H1 (cell line): ENCODE measurements at regions not wholly inside any gene's neighbourhood (a gene's known extent, or its start where the extent isn't known, plus 50 kb on each side); places are given as distances from the start of the nearest gene placed in this dataset.

ENCODE experiments used
- CTCF ChIA-PET: fragments of 300-600 bp; sonication (Branson Sonifier 250); formaldehyde crosslinking; loops from one replicate; lab custom pipeline; 2021; ENCODE audit not compliant: partially characterized antibody; lab: Charles Lee
- POLR2A ChIA-PET: fragments of 300-600 bp; sonication (Branson Sonifier 250); formaldehyde crosslinking; loops from one replicate; lab custom pipeline; 2021; ENCODE audit warnings: inconsistent platforms; ENCODE audit not compliant: partially characterized antibody; lab: Charles Lee
- DNase-seq, 2 experiments: peaks; one replicate each; pipeline versions ENCODE4 v3.0.0 to v3.0.0-alpha.2; 2010 to 2022; ENCODE audit warnings: low spot score in 2 of 2, low read depth in 1 of 2, mixed read lengths in 1 of 2
- FAIRE-seq: peaks from 2 replicates; lab custom pipeline; 2011; peaks lifted over from hg19 to GRCh38; lab: Jason Lieb, UNC
- H2AFZ ChIP-seq: 2 replicates; pipeline ENCODE4 v1.8.1; 2012; ENCODE audit warnings: low read length, inconsistent platforms
- H2AK5ac ChIP-seq: 2 replicates; pipeline ENCODE4 v1.6.1; 2013; ENCODE audit warnings: low read depth, low read length
- H2BK120ac ChIP-seq: replicated peaks from 2 replicates; pipeline ENCODE3; 2013; ENCODE audit warnings: low read depth, low read length, inconsistent platforms
- H2BK12ac ChIP-seq: 2 replicates; pipeline ENCODE4 v1.6.1; 2013; ENCODE audit warnings: low read depth, low read length
- H2BK15ac ChIP-seq: 2 replicates; pipeline ENCODE4 v1.6.1; 2013; ENCODE audit warnings: low read length
- H2BK20ac ChIP-seq: 2 replicates; pipeline ENCODE4 v1.6.1; 2013; ENCODE audit warnings: low read length
- H2BK5ac ChIP-seq: 2 replicates; pipeline ENCODE4 v1.6.1; 2013; ENCODE audit warnings: low read depth, low read length
- H3K14ac ChIP-seq: 2 replicates; pipeline ENCODE4 v1.6.1; 2013; ENCODE audit warnings: inconsistent platforms; ENCODE audit not compliant: insufficient read length
- H3K18ac ChIP-seq: 2 replicates; pipeline ENCODE4 v1.6.1; 2013; ENCODE audit warnings: low read length; ENCODE audit errors: extremely low read depth
- H3K23ac ChIP-seq: 2 replicates; pipeline ENCODE4 v1.6.1; 2013; ENCODE audit warnings: inconsistent platforms; ENCODE audit not compliant: insufficient read length
- H3K23me2 ChIP-seq: 2 replicates; pipeline ENCODE4 v1.6.1; 2013; ENCODE audit warnings: low read depth, low read length
- H3K27ac ChIP-seq: 2 replicates; pipeline ENCODE4 v1.6.1; 2011; ENCODE audit warnings: low read depth, low read length, inconsistent platforms
- H3K27me3 ChIP-seq, 4 experiments: replicated peaks in 1 of 4; 1 replicate in 1 of 4; 2 replicates in 3 of 4; pipeline versions ENCODE4 v1.6.1 to v1.8.1; 2011 to 2013; ENCODE audit warnings: low read length in 3 of 4, mild to moderate bottlenecking in 3 of 4, inconsistent platforms in 2 of 4, mixed read lengths in 2 of 4, moderate library complexity in 1 of 4; ENCODE audit not compliant: control insufficient read depth in 3 of 4, insufficient read depth in 3 of 4; ENCODE audit errors: extremely low read depth in 1 of 4
- H3K36me3 ChIP-seq, 4 experiments: 2 replicates each; pipeline versions ENCODE4 v1.6.1 to v1.8.1; 2011 to 2013; ENCODE audit warnings: mild to moderate bottlenecking in 4 of 4, low read length in 3 of 4, moderate library complexity in 2 of 4, control low read depth in 1 of 4, inconsistent platforms in 1 of 4; ENCODE audit not compliant: insufficient read depth in 4 of 4, control insufficient read depth in 2 of 4
- H3K4ac ChIP-seq: replicated peaks from 2 replicates; pipeline ENCODE3; 2013; ENCODE audit warnings: low read length, low read depth, mixed read lengths, inconsistent platforms; ENCODE audit not compliant: insufficient read length
- H3K4me1 ChIP-seq, 4 experiments: replicated peaks in 1 of 4; 1 replicate in 1 of 4; 2 replicates in 3 of 4; pipeline versions ENCODE4 v1.6.1 to v1.8.1; 2011 to 2013; ENCODE audit warnings: low read length in 3 of 4, inconsistent platforms in 2 of 4, mixed read lengths in 1 of 4; ENCODE audit not compliant: insufficient read depth in 4 of 4, control insufficient read depth in 3 of 4
- H3K4me2 ChIP-seq, 2 experiments: 2 replicates each; pipeline versions ENCODE4 v1.6.1 to v1.8.1; 2011 to 2013; ENCODE audit warnings: low read depth in 2 of 2, low read length in 2 of 2, control low read depth in 1 of 2, inconsistent platforms in 1 of 2, mild to moderate bottlenecking in 1 of 2; ENCODE audit not compliant: insufficient read depth in 1 of 2
- H3K4me3 ChIP-seq, 4 experiments: fragments of 200-600, 300-600 bp in 1 of 4; sonication (generic), shearing (Covaris generic), sonication (Bioruptor Twin) in 1 of 4; 2 replicates each; pipeline versions ENCODE4 v1.5.1 to v1.8.1; 2011 to 2016; ENCODE audit warnings: low read length in 4 of 4, low read depth in 3 of 4, control low read depth in 2 of 4, inconsistent platforms in 2 of 4, mild to moderate bottlenecking in 2 of 4, mixed read lengths in 1 of 4, moderate library complexity in 1 of 4; ENCODE audit not compliant: insufficient read depth in 2 of 4; ENCODE audit errors: extremely low read depth in 1 of 4
- H3K56ac ChIP-seq: replicated peaks from 2 replicates; pipeline ENCODE3; 2013; ENCODE audit warnings: low read depth, mild to moderate bottlenecking, mixed read lengths, low read length, inconsistent platforms; ENCODE audit not compliant: insufficient read length
- H3K79me1 ChIP-seq: 2 replicates; pipeline ENCODE4 v1.6.1; 2013; ENCODE audit warnings: low read depth, low read length, control low read depth
- H3K79me2 ChIP-seq, 2 experiments: 2 replicates each; pipeline versions ENCODE4 v1.6.1 to v1.8.1; 2012 to 2013; ENCODE audit warnings: low read length in 2 of 2, mild to moderate bottlenecking in 2 of 2, inconsistent platforms in 1 of 2; ENCODE audit not compliant: insufficient read depth in 2 of 2, control insufficient read depth in 1 of 2
- H3K9ac ChIP-seq, 4 experiments: replicated peaks in 1 of 4; 1 replicate in 1 of 4; 2 replicates in 3 of 4; pipeline versions ENCODE4 v1.6.1 to v1.8.1; 2011 to 2013; ENCODE audit warnings: low read depth in 3 of 4, low read length in 3 of 4, control low read depth in 2 of 4, mild to moderate bottlenecking in 2 of 4, moderate library complexity in 2 of 4, inconsistent platforms in 1 of 4; ENCODE audit errors: extremely low read depth in 1 of 4
- H3K9me3 ChIP-seq, 2 experiments: 2 replicates each; pipeline versions ENCODE4 v1.6.1 to v1.8.1; 2012 to 2013; ENCODE audit warnings: mild to moderate bottlenecking in 2 of 2, moderate library complexity in 2 of 2, control low read depth in 1 of 2, inconsistent platforms in 1 of 2, low read depth in 1 of 2, low read length in 1 of 2, mixed read lengths in 1 of 2; ENCODE audit not compliant: insufficient read depth in 2 of 2
- H4K20me1 ChIP-seq, 2 experiments: replicated peaks in 1 of 2; 2 replicates each; pipeline versions ENCODE3 to v1.8.1; 2011 to 2013; ENCODE audit warnings: inconsistent platforms in 2 of 2, low read length in 2 of 2, mild to moderate bottlenecking in 1 of 2; ENCODE audit not compliant: insufficient read depth in 2 of 2, control insufficient read depth in 1 of 2
- H4K5ac ChIP-seq: 2 replicates; pipeline ENCODE4 v1.6.1; 2013; ENCODE audit warnings: low read length, low read depth, mixed read lengths, inconsistent platforms; ENCODE audit not compliant: insufficient read length
- H4K8ac ChIP-seq: 2 replicates; pipeline ENCODE4 v1.8.0; 2013; ENCODE audit warnings: mild to moderate bottlenecking, moderate library complexity, low read length, inconsistent platforms; ENCODE audit not compliant: insufficient read depth; ENCODE audit errors: extremely low read depth
- H4K91ac ChIP-seq: replicated peaks from 2 replicates; pipeline ENCODE3; 2013; ENCODE audit warnings: low read length, mixed read lengths, inconsistent platforms; ENCODE audit not compliant: insufficient read length
- ATF3 ChIP-seq: IDR thresholded peaks from 2 replicates; pipeline ENCODE4 v1.6.1; 2011; ENCODE audit warnings: low read depth, mild to moderate bottlenecking, low read length; ENCODE audit not compliant: insufficient read depth
- EP300 ChIP-seq, 2 experiments: IDR thresholded peaks; 1 replicate in 1 of 2; 2 replicates in 1 of 2; pipeline ENCODE4 v1.6.1; 2011 to 2012; ENCODE audit warnings: low read depth in 2 of 2, low read length in 2 of 2, mild to moderate bottlenecking in 2 of 2, borderline replicate concordance in 1 of 2, inconsistent platforms in 1 of 2, moderate library complexity in 1 of 2
- NRF1 ChIP-seq: IDR thresholded peaks from 2 replicates; pipeline ENCODE4 v1.6.1; 2011; ENCODE audit warnings: mild to moderate bottlenecking, low read depth, low read length, improper control_type of control experiment
- RAD21 ChIP-seq, 2 experiments: IDR thresholded peaks in 1 of 2; conservative IDR thresholded peaks in 1 of 2; 2 replicates each; pipeline ENCODE4 v1.6.1; 2011; ENCODE audit warnings: low read depth in 2 of 2, low read length in 2 of 2, improper control_type of control experiment in 1 of 2, inconsistent platforms in 1 of 2, mild to moderate bottlenecking in 1 of 2, moderate library complexity in 1 of 2
- RBBP5 ChIP-seq: IDR thresholded peaks from 2 replicates; pipeline ENCODE4 v1.7.1; 2012; ENCODE audit warnings: low read depth, mild to moderate bottlenecking, inconsistent platforms, low read length, moderate library complexity, borderline replicate concordance
- SIX5 ChIP-seq: IDR thresholded peaks from 2 replicates; pipeline ENCODE4 v1.6.1; 2011; ENCODE audit warnings: mild to moderate bottlenecking, low read depth, low read length
- SP4 ChIP-seq: IDR thresholded peaks from 2 replicates; pipeline ENCODE4 v1.6.1; 2012; ENCODE audit warnings: low read length, inconsistent platforms
- WGBS, 2 experiments: shearing (Covaris generic) in 1 of 2; methylation state at CpG; one replicate each; pipeline versions ENCODE4 v1.1.6 to v1.1.7; 2013 to 2015; ENCODE audit warnings: low lambda C conversion rate in 2 of 2, mixed read lengths in 2 of 2, inconsistent platforms in 1 of 2, low coverage in 1 of 2, missing lambda C conversion rate in 1 of 2; ENCODE audit not compliant: insufficient replicate concordance in 2 of 2, insufficient coverage in 1 of 2, insufficient read length in 1 of 2; ENCODE audit errors: extremely low coverage in 1 of 2, missing lambda C conversion rate in 1 of 2; 5-methylcytosine and 5-hydroxymethylcytosine counted together
- TF ChIP-seq, protein P1 (sequence below): IDR thresholded peaks from 2 replicates; pipeline ENCODE4 v1.6.1; 2012; ENCODE audit warnings: inconsistent platforms
- TF ChIP-seq, protein P2 (sequence below), 3 experiments: IDR thresholded peaks; 1 replicate in 2 of 3; 2 replicates in 1 of 3; pipeline versions ENCODE4 v1.5.1 to v1.6.1; 2011; ENCODE audit warnings: low read length in 3 of 3, mild to moderate bottlenecking in 3 of 3, inconsistent platforms in 2 of 3, low read depth in 1 of 3, moderate library complexity in 1 of 3; ENCODE audit not compliant: insufficient read depth in 1 of 3; ENCODE audit errors: control extremely low read depth in 1 of 3

GRCh38 chr7:138346975-138347374, 113.1 kb upstream of the TRIM24 start:
- POLR2A ChIA-PET: no interaction called here

More at GRCh38 chr7:138346975-138347374, 113.1 kb upstream of the TRIM24 start:
- Histone ChIP-seq H4K5ac (no peak overlapping the region), H3K23ac (no peak overlapping the region), H3K36me3 (peaks cover 0 to 5% (median 2%) of the 10 kb centered on the region in 4 experiments; a peak in 3 of 8 replicates), H2AK5ac (no peak overlapping the region), H2BK12ac (no peak overlapping the region), H3K4ac (no peak overlapping the region), H3K18ac (no peak overlapping the region), H2BK15ac (no peak overlapping the region), H4K8ac (no peak overlapping the region), H3K23me2 (no peaks in the 10 kb centered on the region; the same call in 1 of the 2 replicates), H2BK5ac (no peak overlapping the region), H3K4me2 (no peak overlapping the region), H3K9me3 (peaks cover 40 to 43% of the 10 kb centered on the region in 2 experiments), H2BK120ac (no peak overlapping the region), H2AFZ (no peak overlapping the region), H3K4me1 (no peaks in the 10 kb centered on the region), H3K27me3 (no peaks in the 10 kb centered on the region), H3K9ac (no peak overlapping the region), H2BK20ac (no peak overlapping the region), H3K79me1 (no peaks in the 10 kb centered on the region), H3K56ac (no peak overlapping the region), H4K91ac (no peak overlapping the region), H3K14ac (no peak overlapping the region), H4K20me1 (no peaks in the 10 kb centered on the region), H3K4me3 (no peak overlapping the region), H3K27ac (no peak overlapping the region), H3K79me2 (no peaks in the 10 kb centered on the region)
- FAIRE-seq: no peak
- no peak for TF ChIP-seq EP300 (IDR thresholded peaks at IDR 0.05; ENCODE audit: borderline replicate concordance in 1 of 2, low read depth in 2 of 2, low read length in 2 of 2)
- no peak for TF ChIP-seq ATF3
- TF ChIP-seq NRF1: no peak
- TF ChIP-seq RBBP5: no peak
- no peak for TF ChIP-seq SIX5
- TF ChIP-seq, protein P1, sequence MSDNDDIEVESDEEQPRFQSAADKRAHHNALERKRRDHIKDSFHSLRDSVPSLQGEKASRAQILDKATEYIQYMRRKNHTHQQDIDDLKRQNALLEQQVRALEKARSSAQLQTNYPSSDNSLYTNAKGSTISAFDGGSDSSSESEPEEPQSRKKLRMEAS: no peak
- no peak for TF ChIP-seq RAD21 (IDR thresholded peaks at IDR 0.05 in 1 of 2, conservative IDR thresholded peaks at IDR 0.05 in 1 of 2; ENCODE audit: low read depth in 2 of 2, low read length in 2 of 2)
- no peak for TF ChIP-seq SP4
- TF ChIP-seq, protein P2, sequence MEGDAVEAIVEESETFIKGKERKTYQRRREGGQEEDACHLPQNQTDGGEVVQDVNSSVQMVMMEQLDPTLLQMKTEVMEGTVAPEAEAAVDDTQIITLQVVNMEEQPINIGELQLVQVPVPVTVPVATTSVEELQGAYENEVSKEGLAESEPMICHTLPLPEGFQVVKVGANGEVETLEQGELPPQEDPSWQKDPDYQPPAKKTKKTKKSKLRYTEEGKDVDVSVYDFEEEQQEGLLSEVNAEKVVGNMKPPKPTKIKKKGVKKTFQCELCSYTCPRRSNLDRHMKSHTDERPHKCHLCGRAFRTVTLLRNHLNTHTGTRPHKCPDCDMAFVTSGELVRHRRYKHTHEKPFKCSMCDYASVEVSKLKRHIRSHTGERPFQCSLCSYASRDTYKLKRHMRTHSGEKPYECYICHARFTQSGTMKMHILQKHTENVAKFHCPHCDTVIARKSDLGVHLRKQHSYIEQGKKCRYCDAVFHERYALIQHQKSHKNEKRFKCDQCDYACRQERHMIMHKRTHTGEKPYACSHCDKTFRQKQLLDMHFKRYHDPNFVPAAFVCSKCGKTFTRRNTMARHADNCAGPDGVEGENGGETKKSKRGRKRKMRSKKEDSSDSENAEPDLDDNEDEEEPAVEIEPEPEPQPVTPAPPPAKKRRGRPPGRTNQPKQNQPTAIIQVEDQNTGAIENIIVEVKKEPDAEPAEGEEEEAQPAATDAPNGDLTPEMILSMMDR (IDR thresholded peaks at IDR 0.05; ENCODE audit: control extremely low read depth in 1 of 3, insufficient read depth in 1 of 3, low read depth in 1 of 3, low read length in 3 of 3): no peak
- WGBS, 2 experiments: 100% methylated on average over 2 of the region's 2 CpGs; no CpG with 5 or more reads in 1 of the 2 experiments
- CTCF ChIA-PET: interaction anchor here (0.6 to 0.7 kb wide), 2 partner anchors 8 to 263 kb away, joined by 3 read pairs; no protein-coding TSS in a partner anchor
- no peak for DNase-seq
